AG09309 (cell line): ENCODE measurements at regions not wholly inside any gene's neighbourhood (a gene's known extent, or its start where the extent isn't known, plus 50 kb on each side); places are given as distances from the start of the nearest gene placed in this dataset.
"Not testable (repeated sequence)": the region's sequence is repeated elsewhere in the genome, so short reads cannot be mapped to it uniquely, and the experiment has no call there.

Experiments used
- DNase-seq: peaks from one replicate; pipeline ENCODE4 v3.0.0-alpha.2; 2010; ENCODE audit warnings: low read depth
- H3K4me3 ChIP-seq: 2 replicates; pipeline ENCODE4 v1.5.1; 2011; ENCODE audit warnings: mild to moderate bottlenecking, low read depth, low read length, moderate library complexity; ENCODE audit not compliant: control insufficient read depth
- CTCF ChIP-seq: IDR thresholded peaks from 2 replicates; pipeline ENCODE4 v1.5.1; 2011; ENCODE audit warnings: mild to moderate bottlenecking, low read depth, low read length, inconsistent platforms; ENCODE audit not compliant: insufficient read depth, control insufficient read depth; ENCODE audit errors: missing control alignments

GRCh38 chr17:51428668-51429495 is 168.5 kb downstream of the UTP18 start:
- no peak for DNase-seq
- TF ChIP-seq CTCF = no peak
- H3K4me3 ChIP-seq = no peak overlapping the region

GRCh38 chr17:51429938-51430337 is 169.6 kb downstream of the UTP18 start:
- not testable (repeated sequence) for DNase-seq, H3K4me3 ChIP-seq

GRCh38 chr17:51430591-51430990 is 170.2 kb downstream of the UTP18 start:
- H3K4me3 ChIP-seq = no peak overlapping the region
- TF ChIP-seq CTCF = no peak
- no peak for DNase-seq

- DNase-seq = no peak
- no peak for TF ChIP-seq CTCF
- no peak overlapping the region for H3K4me3 ChIP-seq
These were observed 174.3 kb downstream of the UTP18 start for GRCh38 chr17:51434434-51435170.

- no peak overlapping the region for H3K4me3 ChIP-seq
- TF ChIP-seq CTCF = no peak
- DNase-seq = no peak
These were observed 174.8 kb downstream of the UTP18 start for GRCh38 chr17:51435171-51435552.

- no peak for DNase-seq
- H3K4me3 ChIP-seq = no peak overlapping the region
- peak; percentile 15 for TF ChIP-seq CTCF
These were observed 175.3 kb downstream of the UTP18 start for GRCh38 chr17:51435641-51436091.
